GM18517 (cell line): ENCODE measurements at regions not wholly inside any gene's neighbourhood (a gene's known extent, or its start where the extent isn't known, plus 50 kb on each side); places are given as distances from the start of the nearest gene placed in this dataset.
"Not testable (repeated sequence)": the region's sequence is repeated elsewhere in the genome, so short reads cannot be mapped to it uniquely, and the experiment has no call there.

Experiments
- ATAC-seq: cut with Tn5 transposase; IDR thresholded peaks from one replicate; pipeline ENCODE4 v1.9.1; 2021; ENCODE audit warnings: mild to moderate bottlenecking, moderate library complexity; ENCODE audit not compliant: unreplicated experiment

- ATAC-seq: no peak
Measured at GRCh38 chr6:134421501-134421900, 103.6 kb upstream of the SGK1 start.

GRCh38 chr6:134420614-134421181, 102.8 kb upstream of the SGK1 start:
- no peak for ATAC-seq

GRCh38 chr6:134419716-134420115, 101.8 kb upstream of the SGK1 start:
- no peak for ATAC-seq

GRCh38 chr6:134416418-134417154, 98.7 kb upstream of the SGK1 start:
- no peak for ATAC-seq

- no peak for ATAC-seq
Measured at GRCh38 chr6:134415656-134416055, 97.7 kb upstream of the SGK1 start.

GRCh38 chr6:134415194-134415593, 97.3 kb upstream of the SGK1 start:
- ATAC-seq: no peak

GRCh38 chr6:134414793-134415192, 96.9 kb upstream of the SGK1 start:
- no peak for ATAC-seq

- ATAC-seq: no peak
Measured at GRCh38 chr6:134413241-134413643, 95.3 kb upstream of the SGK1 start.

GRCh38 chr6:134410541-134410940, 92.6 kb upstream of the SGK1 start:
- ATAC-seq: no peak

GRCh38 chr6:134407791-134408190, 89.9 kb upstream of the SGK1 start:
- ATAC-seq: no peak

GRCh38 chr6:134406311-134406710, 88.4 kb upstream of the SGK1 start:
- no peak for ATAC-seq

GRCh38 chr6:134405386-134406087, 87.6 kb upstream of the SGK1 start:
- no peak for ATAC-seq

GRCh38 chr6:134403312-134403711, 85.4 kb upstream of the SGK1 start:
- ATAC-seq: not testable (repeated sequence)

- no peak for ATAC-seq
Measured at GRCh38 chr6:134402372-134402984, 84.6 kb upstream of the SGK1 start.

GRCh38 chr6:134400941-134401340, 83.0 kb upstream of the SGK1 start:
- no peak for ATAC-seq

GRCh38 chr6:134398453-134398852, 80.5 kb upstream of the SGK1 start:
- ATAC-seq: no peak

- no peak for ATAC-seq
Measured at GRCh38 chr6:134397676-134398075, 79.8 kb upstream of the SGK1 start.

- no peak for ATAC-seq
Measured at GRCh38 chr6:134394905-134395304, 77.0 kb upstream of the SGK1 start.

- ATAC-seq: no peak
Measured at GRCh38 chr6:134394208-134394607, 76.3 kb upstream of the SGK1 start.

GRCh38 chr6:134391205-134391604, 73.3 kb upstream of the SGK1 start:
- ATAC-seq: no peak

- ATAC-seq: no peak
Measured at GRCh38 chr6:134389658-134390057, 71.7 kb upstream of the SGK1 start.

GRCh38 chr6:134389129-134389528, 71.2 kb upstream of the SGK1 start:
- ATAC-seq: no peak
